RKO (cell line): ENCODE measurements at regions not wholly inside any gene's neighbourhood (a gene's known extent, or its start where the extent isn't known, plus 50 kb on each side); places are given as distances from the start of the nearest gene placed in this dataset.
"Not testable (repeated sequence)": the region's sequence is repeated elsewhere in the genome, so short reads cannot be mapped to it uniquely, and the experiment has no call there.

Experiments used
- DNase-seq: peaks from one replicate; pipeline ENCODE4 v3.0.0-alpha.2; 2016; ENCODE audit warnings: low spot score

DNA sequence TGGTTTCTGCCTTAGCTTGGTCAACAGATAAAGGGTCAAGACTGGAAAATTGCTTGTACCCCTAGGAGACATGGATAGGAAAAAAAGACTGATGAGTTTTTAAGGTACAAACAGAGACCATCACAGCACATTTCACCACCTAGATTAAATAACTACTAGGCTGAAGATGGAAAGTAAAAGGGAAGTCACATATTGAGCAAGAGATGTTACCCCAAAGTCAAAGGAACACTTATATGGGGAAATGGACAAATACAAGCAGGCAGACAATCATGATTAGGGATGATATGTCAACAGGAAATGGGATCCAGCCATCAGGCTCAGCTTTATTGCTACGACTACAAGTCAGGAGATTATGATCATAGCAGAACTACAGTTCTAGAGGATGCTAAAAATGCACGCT lies 1643.1 kb upstream of the CELF4 start:
- no peak for DNase-seq

DNA sequence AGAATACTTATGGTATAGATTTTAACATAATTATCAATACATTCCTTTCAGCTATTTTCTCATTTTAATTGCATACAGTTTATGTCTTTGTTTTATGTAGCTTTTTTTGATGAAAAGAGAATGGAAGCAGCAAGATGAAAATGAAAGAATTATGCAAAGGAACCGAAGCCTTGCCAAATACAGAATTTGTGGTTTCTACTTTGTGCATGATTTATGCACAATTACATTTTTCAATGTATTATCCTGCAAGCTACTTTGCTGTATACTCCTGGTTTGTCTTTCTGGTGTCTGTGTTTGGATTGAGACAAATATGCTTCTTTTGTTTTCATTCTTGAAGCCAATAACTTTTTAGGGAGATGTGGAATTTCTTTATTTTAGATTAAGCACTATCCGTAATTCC lies 1642.6 kb upstream of the CELF4 start:
- DNase-seq, result no peak

DNA sequence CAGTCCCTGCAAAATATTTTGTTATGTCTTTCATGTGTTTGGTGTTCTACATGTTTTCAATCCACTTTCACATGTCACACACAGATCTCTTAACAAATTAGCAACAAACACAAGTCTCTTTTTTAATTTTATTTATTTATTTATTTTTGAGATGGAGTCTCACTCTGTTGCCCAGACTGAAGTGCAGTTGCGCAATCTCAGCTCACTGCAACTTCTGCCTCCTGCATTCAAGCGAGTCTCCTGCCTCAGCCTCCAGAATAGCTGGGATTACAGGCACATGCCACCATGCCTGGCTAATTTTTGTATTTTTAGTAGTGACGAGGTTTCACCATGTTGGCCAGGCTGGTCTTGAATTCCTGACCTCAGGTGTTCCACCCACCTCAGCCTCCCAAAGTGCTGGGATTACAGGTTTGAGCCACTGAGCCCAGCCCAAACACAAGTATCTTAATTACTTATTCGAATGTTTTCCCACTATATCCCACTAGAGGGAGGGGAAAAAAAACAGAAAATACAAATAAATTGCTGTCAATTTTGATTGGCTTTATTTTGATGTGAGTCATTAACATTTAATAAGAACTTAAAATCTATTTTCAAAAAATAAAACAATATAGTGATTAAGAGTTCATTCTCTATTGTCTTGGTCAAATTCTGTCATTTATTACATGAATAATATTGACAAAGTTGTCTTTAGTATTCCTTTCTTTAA lies 1641.0 kb upstream of the CELF4 start:
- not testable (repeated sequence) for DNase-seq

DNA sequence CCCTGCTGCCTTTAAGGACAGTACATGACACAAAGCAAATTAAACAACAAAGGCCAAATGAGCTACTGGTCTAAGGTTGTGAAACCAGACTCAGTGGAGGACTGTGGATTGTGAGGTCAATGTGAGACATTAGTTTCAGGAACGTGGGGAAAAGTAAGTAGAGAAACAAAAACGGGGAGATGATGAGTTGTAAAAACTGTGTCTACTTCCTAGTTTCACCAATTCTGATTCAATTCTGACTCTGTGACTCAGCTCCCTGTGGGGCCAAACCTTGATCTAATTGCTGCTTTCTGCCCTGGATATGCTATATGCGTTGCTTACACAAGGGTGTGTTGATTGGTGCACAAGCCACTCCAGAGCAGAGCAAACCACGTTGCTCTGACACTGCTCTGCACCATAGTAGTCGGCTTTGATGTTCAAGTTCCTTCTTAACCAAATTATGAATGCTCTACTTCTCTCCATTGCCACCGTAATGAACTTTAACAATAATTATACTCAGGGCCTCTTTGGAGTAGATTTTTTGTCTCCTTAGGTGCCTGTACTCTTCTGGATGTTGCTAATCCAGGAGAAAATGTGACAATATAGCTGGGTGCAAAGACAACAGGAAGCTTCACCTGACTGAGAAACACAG lies 1640.1 kb upstream of the CELF4 start:
- no peak for DNase-seq

DNA sequence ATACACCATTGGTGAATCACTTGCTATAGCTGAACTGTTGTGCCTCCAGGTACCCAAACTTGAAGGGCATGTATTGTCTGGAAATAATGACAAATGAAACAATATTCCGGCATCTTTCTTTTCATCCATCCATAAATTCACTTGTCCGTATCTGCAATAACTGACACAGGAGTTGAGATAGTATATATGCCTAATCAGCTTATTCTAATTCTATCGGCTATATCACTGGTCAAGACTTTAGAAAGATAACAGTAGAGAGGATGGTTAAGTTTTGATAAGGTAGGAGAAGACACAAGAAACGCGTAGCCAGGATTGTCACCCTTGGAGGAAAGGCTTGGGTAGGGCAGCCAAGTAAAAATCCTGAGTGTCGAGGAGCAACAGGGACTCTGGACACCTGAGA lies 1634.6 kb upstream of the CELF4 start:
- no peak for DNase-seq

DNA sequence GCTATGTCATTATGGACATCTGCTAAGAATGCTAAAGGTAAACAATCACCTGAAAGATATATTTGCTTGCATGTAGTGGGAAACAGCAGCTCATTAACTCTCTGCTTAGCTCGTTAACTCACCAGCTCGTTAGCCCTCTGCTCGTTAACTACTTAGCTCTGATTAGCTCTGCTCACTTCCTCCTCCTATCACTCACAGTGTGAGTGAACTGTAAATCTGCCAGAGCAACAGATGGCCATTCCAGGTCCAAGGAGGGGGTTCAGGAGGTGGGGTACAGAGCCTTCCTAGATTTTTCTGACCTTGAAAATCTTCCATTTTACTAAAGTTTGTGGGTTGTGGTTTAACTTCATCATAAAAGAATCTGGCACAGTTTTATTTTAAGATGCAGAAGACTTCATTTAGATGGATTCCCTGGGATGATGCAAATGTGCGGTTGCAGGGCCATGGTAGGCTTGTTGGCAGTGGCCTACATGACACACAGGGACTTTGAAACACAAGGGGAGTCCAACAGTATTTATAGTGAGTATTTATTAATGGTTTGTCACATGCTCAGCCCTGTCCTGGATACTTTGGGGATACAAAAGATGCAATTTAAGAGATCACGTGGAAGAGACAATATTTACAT lies 1633.7 kb upstream of the CELF4 start:
- DNase-seq, result no peak

DNA sequence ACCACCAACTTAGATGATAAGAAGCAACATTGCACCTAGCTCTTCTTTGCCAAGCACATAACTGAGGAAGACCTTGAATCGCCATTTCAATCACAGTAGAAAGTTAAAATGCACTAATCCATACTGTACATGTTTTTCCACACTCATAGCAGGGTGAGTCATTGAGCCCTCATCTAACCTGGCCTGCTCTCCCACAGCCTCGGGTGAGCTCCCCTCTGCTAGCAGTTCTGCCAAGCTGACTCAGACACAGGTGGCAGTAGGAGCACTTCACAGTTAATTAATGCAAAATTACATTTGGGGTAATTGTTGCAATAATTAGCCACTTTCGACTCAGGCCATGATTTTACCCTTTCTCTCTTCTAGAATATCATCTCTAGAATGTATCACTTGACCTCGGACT lies 1632.8 kb upstream of the CELF4 start:
- DNase-seq, result peak; percentile 38

DNA sequence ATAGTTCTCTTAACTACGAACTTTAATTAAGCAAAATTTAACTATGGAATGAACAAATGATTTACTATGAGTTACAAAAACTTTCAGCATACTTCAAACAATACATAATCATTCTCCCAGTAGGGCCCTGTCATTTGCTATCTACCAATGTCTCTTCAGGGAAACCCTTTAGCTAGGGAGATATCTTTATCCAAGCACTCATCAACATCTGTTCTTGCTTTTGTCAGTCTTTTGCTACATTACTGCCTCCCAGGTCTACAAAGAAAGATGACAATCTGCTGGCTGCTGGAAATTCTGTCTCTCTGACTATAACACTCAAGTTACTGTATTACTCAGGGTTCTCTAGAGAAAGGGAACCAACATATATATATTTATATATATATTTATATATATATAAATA lies 1626.3 kb upstream of the CELF4 start:
- no peak for DNase-seq

DNA sequence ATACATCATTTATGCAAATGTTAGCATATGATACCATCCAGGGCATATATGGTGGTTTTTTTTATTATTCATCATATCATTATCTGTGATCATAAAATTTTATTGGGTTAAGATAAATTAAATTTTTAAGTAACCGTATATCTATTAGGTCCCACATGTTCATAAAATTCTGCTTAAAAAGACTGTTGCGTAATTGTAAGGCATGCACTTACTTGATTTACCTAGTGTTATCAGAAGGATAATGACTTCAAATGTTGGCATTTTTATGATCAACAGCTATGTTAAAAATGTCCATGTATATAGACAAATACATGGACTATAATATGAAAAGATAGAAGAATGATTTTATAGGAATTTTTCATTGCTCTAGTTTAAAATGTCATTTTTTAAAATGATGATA lies 1625.5 kb upstream of the CELF4 start:
- no peak for DNase-seq

DNA sequence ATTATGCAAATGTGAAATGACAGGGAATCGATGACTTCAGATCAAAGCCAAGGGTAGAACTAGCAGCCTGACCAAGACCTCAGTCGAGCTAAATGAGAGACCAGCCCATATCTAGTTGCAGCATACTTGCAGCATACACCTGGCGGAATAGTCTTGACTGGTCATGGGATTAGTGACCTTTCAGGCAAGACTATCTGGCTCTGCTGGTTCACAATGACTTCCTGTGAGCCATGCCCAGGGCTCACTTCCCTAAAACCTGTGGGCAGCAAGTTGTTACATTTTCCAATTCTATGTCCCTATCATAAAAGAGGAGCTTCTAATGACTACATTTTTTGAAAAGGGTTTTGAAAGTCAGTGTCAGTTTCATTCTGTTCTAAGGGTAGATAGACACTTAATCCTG lies 1624.9 kb upstream of the CELF4 start:
- no peak for DNase-seq

DNA sequence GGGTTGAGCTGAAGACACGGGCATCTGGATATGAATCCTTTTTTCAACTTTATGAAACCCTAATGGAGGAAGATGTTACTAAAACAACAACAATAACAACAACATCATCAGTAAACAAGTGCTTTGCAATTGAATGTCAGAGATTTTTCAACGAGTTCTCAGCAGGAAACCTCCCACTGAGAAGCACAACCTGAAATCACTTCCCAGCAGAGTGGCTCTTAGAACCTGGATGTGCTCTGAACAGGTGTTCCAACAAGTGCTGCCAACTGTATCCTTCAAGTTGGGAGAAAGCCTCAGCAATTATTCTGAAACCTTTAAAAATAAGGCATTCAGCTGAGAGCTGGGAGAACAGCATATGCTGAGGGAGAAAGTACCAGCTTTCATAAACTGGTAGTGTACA lies 1622.7 kb upstream of the CELF4 start:
- no peak for DNase-seq

DNA sequence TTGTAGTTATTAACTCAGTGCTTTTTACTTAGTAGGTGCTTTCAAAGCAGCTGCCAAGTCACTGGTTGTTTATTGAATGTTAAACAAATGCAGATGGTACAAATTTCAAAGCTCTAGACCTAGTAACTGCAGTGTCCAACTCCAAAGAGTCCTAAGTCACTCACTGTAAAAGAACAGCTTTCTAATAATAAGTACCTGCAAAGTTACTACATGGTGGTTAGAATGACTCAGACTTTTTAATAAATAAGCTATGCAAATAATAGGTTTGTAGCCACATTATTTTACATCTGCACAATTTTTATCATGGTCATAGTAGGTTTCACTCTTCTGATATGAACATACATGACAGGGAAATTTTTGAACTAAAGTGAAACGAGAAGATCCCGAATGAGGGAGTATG lies 1620.4 kb upstream of the CELF4 start:
- DNase-seq, result no peak

DNA sequence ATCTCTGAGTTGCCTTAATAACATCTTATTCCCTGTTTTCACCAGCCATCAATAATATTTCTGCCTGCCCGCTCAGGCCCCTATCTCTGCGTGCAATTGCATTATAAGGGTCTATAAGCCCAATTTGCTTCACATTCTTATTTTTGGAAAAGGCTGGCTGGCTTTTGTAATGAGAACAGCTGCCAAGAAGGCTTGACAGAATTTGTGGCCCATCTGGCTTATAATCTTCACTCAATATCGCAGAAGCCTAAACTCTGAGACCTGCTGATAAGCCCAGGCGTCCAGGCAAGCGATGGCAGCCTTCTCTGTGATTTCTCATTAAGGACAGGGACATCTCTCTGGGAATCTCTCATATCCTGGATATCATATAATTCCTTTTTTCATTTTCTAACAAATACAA lies 1618.6 kb upstream of the CELF4 start:
- DNase-seq, result no peak

DNA sequence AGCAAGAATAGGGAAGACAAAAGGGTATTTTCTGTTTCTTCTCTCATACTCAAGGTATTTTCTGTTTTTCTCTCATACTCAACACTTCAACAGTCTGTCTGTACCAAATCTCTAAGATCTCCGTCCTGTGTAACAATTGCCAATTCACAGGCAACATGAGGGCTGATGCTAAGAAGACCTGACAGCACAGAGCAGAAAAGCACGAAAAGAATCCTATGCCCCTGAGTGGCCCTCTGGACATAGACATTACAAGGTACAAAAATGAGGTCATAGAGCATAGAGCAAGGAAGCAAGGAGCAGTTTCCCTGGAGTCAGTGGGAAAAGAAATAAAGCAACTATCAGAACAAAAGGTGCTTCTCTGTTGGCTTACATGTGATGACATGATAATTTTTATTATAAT lies 1612.6 kb upstream of the CELF4 start:
- no peak for DNase-seq

DNA sequence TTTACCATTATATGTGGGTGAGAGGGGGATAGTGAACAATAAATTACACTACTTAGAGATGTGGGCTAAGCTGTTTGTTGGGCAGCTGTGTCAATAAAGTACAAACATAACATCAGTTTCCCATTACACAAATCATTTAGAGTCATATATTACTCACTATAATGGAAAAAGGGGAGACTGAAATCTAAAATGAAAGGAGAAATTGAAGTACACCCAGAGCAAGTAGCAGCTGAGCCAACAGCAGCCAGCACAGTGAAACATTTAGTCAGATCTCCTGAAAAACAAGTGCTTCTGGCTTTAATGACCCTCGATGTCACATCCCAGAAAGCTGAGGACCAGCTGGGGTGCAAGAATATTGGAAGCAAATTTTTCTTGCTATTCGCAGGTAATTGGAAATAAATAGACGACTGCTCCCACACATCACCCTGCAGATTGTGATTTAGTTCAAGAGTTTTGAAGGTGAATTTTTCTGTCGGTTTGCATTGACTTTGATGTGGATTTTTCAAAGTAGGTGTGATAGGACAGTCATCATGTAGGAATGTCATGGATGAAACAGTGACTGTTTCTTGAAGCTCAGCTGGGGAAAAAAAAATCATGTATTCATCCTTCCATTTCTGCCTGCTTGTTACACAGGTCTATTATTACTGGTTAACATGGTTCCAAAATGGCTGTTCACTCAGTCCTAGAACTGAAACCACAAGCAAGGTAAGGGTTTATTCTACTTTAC lies 1607.3 kb upstream of the CELF4 start:
- DNase-seq, result peak; percentile 4

DNA sequence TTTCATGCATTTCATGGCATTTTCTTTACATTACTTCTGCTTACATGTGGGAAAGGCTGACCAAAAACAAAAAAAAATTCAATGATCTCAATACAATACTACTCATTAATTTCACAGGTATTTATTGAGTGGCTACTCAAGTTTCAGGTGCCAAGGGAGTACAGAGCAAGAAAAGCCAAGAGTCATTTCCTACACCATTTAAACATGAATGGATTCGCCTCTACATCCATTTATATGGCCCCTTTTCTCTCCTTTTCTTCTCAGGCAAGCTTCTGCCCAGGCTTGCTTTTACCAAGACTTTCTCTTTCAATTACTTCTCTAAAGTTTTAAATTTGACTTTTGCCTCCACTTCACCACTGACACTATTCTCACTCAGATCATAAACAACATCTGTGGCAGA lies 1603.1 kb upstream of the CELF4 start:
- DNase-seq, result no peak

DNA sequence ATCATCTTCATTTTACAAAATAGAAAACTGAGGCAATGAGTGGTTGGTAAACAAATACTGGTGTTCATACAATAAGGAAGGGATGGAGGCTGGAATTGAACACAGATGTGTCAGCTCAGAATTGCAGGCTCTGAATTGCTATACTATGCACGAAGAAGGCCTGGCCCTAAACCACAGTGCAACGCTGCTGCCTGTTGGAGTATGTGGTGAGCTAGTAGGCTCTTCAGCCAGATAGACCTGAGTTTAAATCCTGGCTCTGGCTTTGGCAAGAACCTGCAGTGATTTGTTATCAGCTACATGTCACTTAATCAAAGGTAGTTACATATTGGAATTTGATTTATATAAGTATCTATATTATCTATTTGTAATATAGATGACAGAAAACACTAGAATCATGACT lies 1602.4 kb upstream of the CELF4 start:
- DNase-seq, result no peak

DNA sequence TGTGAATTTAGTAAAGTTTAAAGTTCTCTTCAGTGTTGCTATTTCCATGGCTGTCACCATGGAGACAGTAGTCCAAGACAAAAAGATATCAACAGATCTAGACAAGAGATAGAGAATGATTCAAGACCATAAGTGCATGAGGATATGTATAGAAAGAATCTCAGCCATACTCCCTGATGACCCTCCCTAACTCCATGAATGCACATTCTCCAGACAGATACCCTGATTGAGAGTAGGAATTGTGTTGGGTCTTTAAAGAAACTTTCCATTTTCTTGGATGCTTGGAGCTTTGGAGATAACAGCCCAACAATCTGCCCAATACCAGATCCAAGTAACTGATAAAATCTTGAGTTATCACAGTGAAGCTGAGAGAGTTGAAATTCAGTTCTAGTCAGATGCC lies 1601.2 kb upstream of the CELF4 start:
- no peak for DNase-seq

DNA sequence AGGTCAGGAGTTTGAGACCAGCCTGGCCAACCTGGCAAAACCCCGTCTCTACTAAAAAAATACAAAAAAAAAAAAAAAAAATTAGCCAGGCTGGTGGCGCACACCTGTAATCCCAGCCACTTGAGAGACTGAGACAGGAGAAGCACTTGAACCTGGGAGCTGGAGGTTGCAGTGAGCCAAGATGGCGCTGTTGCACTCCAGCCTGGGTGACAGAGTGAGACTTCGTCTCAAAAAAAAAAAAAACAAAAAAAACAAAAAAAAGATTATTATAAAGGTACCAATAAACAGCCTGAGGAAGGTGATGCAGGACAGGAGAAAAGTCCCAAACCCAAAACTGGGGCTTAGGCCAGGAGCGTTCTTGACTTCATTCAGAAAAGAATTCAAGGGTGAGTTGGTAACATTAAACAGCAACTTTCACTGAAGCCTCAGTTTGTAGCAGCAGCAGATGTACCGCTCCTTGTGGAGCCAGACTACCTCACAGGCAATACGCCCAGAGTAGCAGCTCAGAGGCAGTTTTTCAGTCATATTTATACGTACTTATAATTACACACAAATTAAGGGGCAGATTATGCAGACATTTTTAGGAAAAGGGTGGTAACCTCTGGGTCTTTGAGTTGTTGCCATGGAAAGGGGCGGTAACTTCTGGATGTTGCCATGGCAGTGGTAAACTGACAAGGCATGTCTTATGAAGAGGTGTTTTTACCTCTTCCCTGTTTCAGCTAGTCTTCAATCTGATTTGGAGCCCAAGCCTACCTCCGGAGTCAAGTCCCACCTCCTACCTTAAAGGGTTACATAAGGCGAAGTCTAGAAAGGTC lies 1596.6 kb upstream of the CELF4 start:
- no peak for DNase-seq

DNA sequence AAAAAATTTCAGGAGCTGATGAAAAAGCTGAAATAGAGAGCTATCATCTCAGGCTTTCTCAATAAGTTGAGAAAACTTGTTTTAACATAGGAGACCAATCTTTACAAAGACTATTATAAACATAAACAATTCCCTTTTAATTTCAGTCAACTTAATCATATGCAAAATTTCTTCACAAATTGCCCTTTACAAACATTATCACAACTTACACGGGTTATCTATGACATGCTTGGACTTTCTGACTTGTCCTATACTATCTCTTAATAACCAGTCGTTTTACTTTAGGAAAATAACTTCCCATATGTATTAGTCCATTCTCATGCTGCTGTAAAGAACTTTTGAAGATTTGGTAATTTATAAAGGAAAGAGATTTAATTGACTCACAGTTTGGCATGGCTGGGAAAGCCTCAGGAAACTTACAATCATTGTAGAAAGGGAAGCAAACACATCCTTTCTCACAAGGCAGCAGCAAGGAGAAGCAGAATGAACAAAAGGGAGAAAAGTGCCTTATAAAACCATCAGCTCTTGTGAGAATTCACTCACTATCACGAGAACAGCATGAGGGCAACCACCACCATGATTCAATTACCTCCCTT lies 1583.7 kb upstream of the CELF4 start:
- DNase-seq, result no peak

DNA sequence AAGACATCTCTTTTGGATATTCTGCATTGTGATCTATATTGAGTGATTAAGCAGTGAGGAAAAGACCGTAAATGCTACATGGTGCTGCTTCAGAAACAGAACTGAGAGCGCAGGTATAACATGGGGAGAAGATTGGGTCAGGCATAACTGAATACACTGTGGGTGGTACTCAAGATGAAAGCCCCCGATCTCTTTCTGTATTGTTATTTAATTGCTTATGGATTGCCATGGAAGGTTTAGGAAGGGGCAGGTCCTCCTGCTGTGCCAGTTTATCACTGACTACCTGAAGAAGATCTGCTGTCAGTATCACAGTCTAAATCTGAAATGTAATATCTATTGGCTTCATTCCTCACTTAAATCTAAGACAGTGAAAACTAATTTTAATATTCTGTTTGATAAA lies 1568.7 kb upstream of the CELF4 start:
- DNase-seq, result no peak

DNA sequence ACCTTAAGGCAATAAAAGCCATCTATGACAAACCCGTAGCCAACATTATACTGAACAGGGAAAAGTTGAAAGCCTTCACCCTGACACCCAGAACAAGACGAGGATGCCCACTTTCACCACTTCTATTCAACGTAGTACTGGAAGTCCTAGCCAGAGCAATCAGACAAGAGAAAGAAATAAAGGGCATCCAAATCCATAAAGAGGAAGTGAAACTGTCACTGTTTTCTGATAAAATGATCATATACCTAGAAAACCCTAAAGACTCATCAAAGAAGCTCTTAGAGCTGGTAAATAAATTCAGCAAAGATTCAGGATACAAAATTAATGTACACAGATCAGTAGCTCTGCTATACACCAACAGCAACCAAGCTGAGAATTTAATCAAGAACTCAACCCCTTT lies 1561.9 kb upstream of the CELF4 start:
- DNase-seq, result not testable (repeated sequence)
